CD4-positive, alpha-beta T cell (primary cell): ENCODE measurements at regions not wholly inside any gene's neighbourhood (a gene's known extent, or its start where the extent isn't known, plus 50 kb on each side); places are given as distances from the start of the nearest gene placed in this dataset.

Experiments used
- ATAC-seq: fragments of 200-7000 bp; cut with Tn5 transposase; one replicate; pipeline ENCODE4 v1.10.0; 2022; ENCODE audit warnings: mild to moderate bottlenecking; ENCODE audit not compliant: poor library complexity
- CTCF ChIA-PET: fragments of 350-600 bp; sonication (Branson Sonifier 250); formaldehyde crosslinking; loops from one replicate; lab custom pipeline; 2021; ENCODE audit warnings: antibody characterized with exemption, inconsistent platforms; lab: Charles Lee
- POLR2A ChIA-PET: fragments of 350-600 bp; sonication (Branson Sonifier 250); formaldehyde crosslinking; loops from one replicate; lab custom pipeline; 2021; ENCODE audit warnings: antibody characterized with exemption, inconsistent platforms; lab: Charles Lee
- DNase-seq, 14 experiments: peaks; one replicate each; pipeline ENCODE4 v3.0.0-alpha.2; 2013 to 2020; ENCODE audit warnings: mixed read lengths in 2 of 14
- H3K27ac ChIP-seq, 2 donors: one replicate each; pipeline versions ENCODE4 v1.5.1 to v1.7.0; 2013; ENCODE audit warnings: low read length in 2 of 2, low read depth in 1 of 2, mild to moderate bottlenecking in 1 of 2
- H3K27me3 ChIP-seq, 2 experiments: 1 replicate in 1 of 2; 2 replicates in 1 of 2; pipeline versions ENCODE4 v1.6.1 to v1.7.0; 2013; ENCODE audit warnings: low read length in 2 of 2, control low read depth in 1 of 2, mild to moderate bottlenecking in 1 of 2, moderate library complexity in 1 of 2; ENCODE audit not compliant: insufficient read depth in 2 of 2, control insufficient read depth in 1 of 2
- H3K36me3 ChIP-seq: one replicate; pipeline ENCODE4 v1.6.1; 2013; ENCODE audit warnings: low read length, control low read depth; ENCODE audit not compliant: insufficient read depth
- H3K4me1 ChIP-seq: one replicate; pipeline ENCODE4 v1.6.1; 2013; ENCODE audit warnings: low read length, control low read depth; ENCODE audit not compliant: insufficient read depth
- H3K4me3 ChIP-seq: one replicate; pipeline ENCODE4 v1.5.1; 2013; ENCODE audit warnings: mild to moderate bottlenecking, low read length, moderate library complexity
- H3K9me3 ChIP-seq, 2 experiments: 1 replicate in 1 of 2; 2 replicates in 1 of 2; pipeline versions ENCODE4 v1.6.1 to v1.7.0; 2013; ENCODE audit warnings: low read length in 2 of 2, mild to moderate bottlenecking in 2 of 2, control low read depth in 1 of 2, moderate library complexity in 1 of 2; ENCODE audit not compliant: control insufficient read depth in 1 of 2, insufficient read depth in 1 of 2
- H3K27ac Mint-ChIP-seq: one replicate; pipeline ENCODE4 v1.8.0; 2020; ENCODE audit warnings: mixed read lengths
- H3K27me3 Mint-ChIP-seq: one replicate; pipeline ENCODE4 v1.8.0; 2021; ENCODE audit warnings: mixed read lengths
- H3K36me3 Mint-ChIP-seq: one replicate; pipeline ENCODE4 v1.8.0; 2021; ENCODE audit warnings: low read depth, mixed read lengths
- H3K4me1 Mint-ChIP-seq: one replicate; pipeline ENCODE4 v1.8.0; 2021; ENCODE audit warnings: low read depth, mixed read lengths
- H3K4me3 Mint-ChIP-seq: one replicate; pipeline ENCODE4 v1.8.0; 2020; ENCODE audit warnings: mild to moderate bottlenecking, mixed read lengths
- H3K9me3 Mint-ChIP-seq: one replicate; pipeline ENCODE4 v1.8.0; 2020; ENCODE audit warnings: mixed read lengths
- intact Hi-C, 2 experiments: fragments of 100-400 bp; cut with DNase I in 1 of 2; cut with micrococcal nuclease in 1 of 2; formaldehyde crosslinking; loops; one replicate each; pipeline versions ENCODE4 v1.15.1 to v1.9.0; 2023 to 2025; cut with DNase I, micrococcal nuclease
- TF ChIP-seq, protein P1 (sequence below): fragments of 200-600 bp; IDR thresholded peaks from one replicate; pipeline ENCODE4 v1.8.0; 2022; ENCODE audit warnings: antibody characterized with exemption, mild to moderate bottlenecking

DNA sequence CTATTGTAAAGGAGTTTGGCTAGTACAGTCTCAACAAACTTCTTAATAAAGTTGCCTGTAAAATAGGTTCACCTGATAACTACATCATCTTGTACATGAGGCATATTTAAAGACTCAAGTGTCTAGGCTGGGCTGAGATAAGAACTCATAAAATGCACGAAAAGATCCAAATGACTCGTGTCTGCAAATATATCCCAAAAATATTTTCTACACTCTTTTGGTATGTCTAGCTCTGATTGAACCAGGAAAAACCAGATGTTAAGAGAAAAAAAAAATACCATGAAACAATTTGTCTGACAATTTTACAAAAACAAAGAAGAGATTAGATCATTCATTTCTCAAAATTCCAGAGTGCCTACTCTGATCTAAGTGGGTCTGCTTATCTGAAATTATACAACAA lies 166.9 kb upstream of the OSR1 start:
- no peak for ATAC-seq
- Histone ChIP-seq H3K27ac (no peak overlapping the region), H3K9me3 (no peaks in the 10 kb centered on the region), H3K4me1 (no peaks in the 10 kb centered on the region), H3K27me3 (peaks cover 0 to 5% of the 10 kb centered on the region in 2 experiments), H3K4me3 (no peak overlapping the region), H3K36me3 (no peaks in the 10 kb centered on the region)
- H3K27me3 Mint-ChIP-seq, result peaks cover 28% of the 10 kb centered on the region
- H3K9me3 Mint-ChIP-seq, result no peaks in the 10 kb centered on the region
- H3K36me3 Mint-ChIP-seq, result no peaks in the 10 kb centered on the region
- no peaks in the 10 kb centered on the region for H3K4me1 Mint-ChIP-seq
- CTCF ChIA-PET, result no interaction called here
- no peak for DNase-seq
- POLR2A ChIA-PET, result no interaction called here
- TF ChIP-seq, protein P1, sequence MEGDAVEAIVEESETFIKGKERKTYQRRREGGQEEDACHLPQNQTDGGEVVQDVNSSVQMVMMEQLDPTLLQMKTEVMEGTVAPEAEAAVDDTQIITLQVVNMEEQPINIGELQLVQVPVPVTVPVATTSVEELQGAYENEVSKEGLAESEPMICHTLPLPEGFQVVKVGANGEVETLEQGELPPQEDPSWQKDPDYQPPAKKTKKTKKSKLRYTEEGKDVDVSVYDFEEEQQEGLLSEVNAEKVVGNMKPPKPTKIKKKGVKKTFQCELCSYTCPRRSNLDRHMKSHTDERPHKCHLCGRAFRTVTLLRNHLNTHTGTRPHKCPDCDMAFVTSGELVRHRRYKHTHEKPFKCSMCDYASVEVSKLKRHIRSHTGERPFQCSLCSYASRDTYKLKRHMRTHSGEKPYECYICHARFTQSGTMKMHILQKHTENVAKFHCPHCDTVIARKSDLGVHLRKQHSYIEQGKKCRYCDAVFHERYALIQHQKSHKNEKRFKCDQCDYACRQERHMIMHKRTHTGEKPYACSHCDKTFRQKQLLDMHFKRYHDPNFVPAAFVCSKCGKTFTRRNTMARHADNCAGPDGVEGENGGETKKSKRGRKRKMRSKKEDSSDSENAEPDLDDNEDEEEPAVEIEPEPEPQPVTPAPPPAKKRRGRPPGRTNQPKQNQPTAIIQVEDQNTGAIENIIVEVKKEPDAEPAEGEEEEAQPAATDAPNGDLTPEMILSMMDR, result no peak
- no peak overlapping the region for H3K27ac Mint-ChIP-seq
- H3K4me3 Mint-ChIP-seq, result no peak overlapping the region
- intact Hi-C loops, result no loop called here

DNA sequence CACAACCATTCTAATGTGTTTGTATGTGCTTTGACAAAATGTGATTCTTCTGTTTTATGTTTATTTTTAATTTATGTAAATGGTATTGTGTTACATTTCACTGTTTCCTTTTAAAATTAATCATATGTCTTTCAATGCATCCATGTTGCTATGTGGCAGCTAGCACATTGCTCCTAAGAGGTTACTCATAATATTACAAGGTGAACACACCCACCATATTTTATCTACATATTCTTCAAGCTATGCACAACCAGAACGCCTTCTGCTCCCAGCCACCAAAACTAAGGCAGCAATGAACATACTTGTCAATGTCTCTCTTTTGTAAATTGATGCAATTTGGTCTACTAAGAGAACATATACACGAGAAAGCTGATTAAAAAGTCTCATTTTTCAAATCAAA lies 160.6 kb upstream of the OSR1 start:
- Histone ChIP-seq H3K27ac (no peak overlapping the region), H3K36me3 (no peaks in the 10 kb centered on the region), H3K4me3 (no peak overlapping the region), H3K9me3 (no peaks in the 10 kb centered on the region), H3K4me1 (no peaks in the 10 kb centered on the region), H3K27me3 (peaks cover 0 to 9% of the 10 kb centered on the region in 2 experiments)
- DNase-seq (no peak), ATAC-seq (no peak)
- H3K9me3 Mint-ChIP-seq, result peaks cover 2% of the 10 kb centered on the region
- no peak overlapping the region for H3K4me3 Mint-ChIP-seq
- no peaks in the 10 kb centered on the region for H3K36me3 Mint-ChIP-seq
- TF ChIP-seq, protein P1, result no peak
- peaks cover 35% of the 10 kb centered on the region for H3K27me3 Mint-ChIP-seq
- H3K4me1 Mint-ChIP-seq, result no peaks in the 10 kb centered on the region
- H3K27ac Mint-ChIP-seq, result no peak overlapping the region
- ChIA-PET CTCF (no interaction called here), POLR2A (interaction anchor here (0.5 kb wide), 1 partner anchor 11 kb away, joined by 3 read pairs; no protein-coding TSS in a partner anchor)
- intact Hi-C loops, result no loop called here

DNA sequence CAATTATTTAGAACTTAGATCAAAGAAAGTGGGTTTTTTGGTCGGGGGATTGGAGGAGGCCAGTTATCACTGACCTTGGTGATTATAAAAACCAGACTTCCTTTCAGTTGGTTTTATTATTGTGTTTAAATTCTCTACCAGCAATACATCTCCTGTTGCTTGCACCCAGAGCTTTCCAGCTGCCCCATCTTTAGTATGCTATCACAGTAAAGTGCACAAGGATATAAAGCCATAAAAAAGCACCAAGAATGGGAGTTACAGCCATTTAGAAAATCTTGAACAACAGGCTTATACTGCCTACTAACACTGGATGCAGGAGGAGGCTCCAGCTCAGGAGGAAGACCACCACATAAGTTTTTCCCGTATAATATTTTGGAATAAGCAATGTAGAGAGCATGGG lies 148.7 kb upstream of the OSR1 start:
- Histone ChIP-seq H3K9me3 (no peaks in the 10 kb centered on the region), H3K36me3 (no peaks in the 10 kb centered on the region), H3K4me1 (no peaks in the 10 kb centered on the region), H3K4me3 (no peak overlapping the region), H3K27me3 (peaks cover 3 to 4% of the 10 kb centered on the region in 2 experiments), H3K27ac (no peak overlapping the region)
- Mint-ChIP-seq H3K9me3 (no peaks in the 10 kb centered on the region), H3K27me3 (peaks cover 57% of the 10 kb centered on the region), H3K4me1 (no peaks in the 10 kb centered on the region), H3K27ac (no peak overlapping the region), H3K36me3 (no peaks in the 10 kb centered on the region), H3K4me3 (no peak overlapping the region)
- TF ChIP-seq, protein P1, result no peak
- POLR2A ChIA-PET, result no interaction called here
- CTCF ChIA-PET, result no interaction called here
- no peak for ATAC-seq
- intact Hi-C loops, result no loop called here
- no peak for DNase-seq
